ENCODE measurements at regions not wholly inside any gene's neighbourhood (a gene's known extent, or its start where the extent isn't known, plus 50 kb on each side); places are given as distances from the start of the nearest gene placed in this dataset.

DNA sequence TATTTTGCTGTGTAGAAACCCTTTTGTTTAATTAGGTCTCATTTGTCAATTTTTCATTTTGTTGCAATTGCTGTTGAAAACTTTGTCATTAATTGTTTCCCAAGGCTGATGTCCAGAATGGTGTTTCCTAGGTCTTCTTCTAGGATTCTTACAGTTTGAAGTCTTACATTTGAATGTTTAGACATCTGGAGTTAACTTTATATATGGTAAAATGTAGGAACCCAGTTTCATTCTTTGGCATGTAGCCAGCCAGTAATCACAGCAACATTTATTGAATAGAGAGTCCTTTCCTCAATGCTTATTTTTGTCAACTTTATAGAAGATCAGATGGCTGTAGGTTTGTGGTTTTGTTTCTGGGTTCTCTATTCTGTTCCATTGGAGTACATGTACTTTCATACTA, 1290.8 kb upstream of the CDH9 start:
- DNase-seq (ENCODE audit: low spot score) (no peak), ATAC-seq (no peak)
- Mint-ChIP-seq H3K27me3 (ENCODE audit: insufficient read depth, low read depth, poor library complexity) (peaks cover 1% of the 10 kb centered on the region), H3K9me3 (no peaks in the 10 kb centered on the region), H3K4me3 (no peak overlapping the region), H3K4me1 (no peaks in the 10 kb centered on the region), H3K36me3 (ENCODE audit: low read depth) (no peaks in the 10 kb centered on the region), H3K27ac (no peak overlapping the region)
- Histone ChIP-seq H3K27me3 (ENCODE audit: insufficient read depth) (no peaks in the 10 kb centered on the region), H3K4me1 (ENCODE audit: insufficient read depth) (no peaks in the 10 kb centered on the region), H3K4me3 (no peak overlapping the region), H3K36me3 (ENCODE audit: insufficient read depth) (no peaks in the 10 kb centered on the region), H3F3A (replicated peaks; ENCODE audit: low read depth) (no peaks in the 10 kb centered on the region), H4K20me1 (replicated peaks; ENCODE audit: insufficient read depth) (no peaks in the 10 kb centered on the region), H2AFZ (no peak overlapping the region), H3K27ac (ENCODE audit: low read depth) (no peak overlapping the region), H3K9me2 (ENCODE audit: insufficient read depth) (0 out of 2 replicates have a peak, but pooled peaks cover 3% of the 10 kb centered on the region), H3K4me2 (no peak overlapping the region), H3K79me2 (replicated peaks; ENCODE audit: insufficient read depth) (no peaks in the 10 kb centered on the region)
- TF ChIP-seq ZNF331 (CRISPR knock-in tag; IDR thresholded peaks at IDR 0.05; ENCODE audit: low read depth) (no peak), STAT1 (IDR thresholded peaks at IDR 0.05; ENCODE audit: unreplicated experiment) (no peak), NANOG (IDR thresholded peaks at IDR 0.05; ENCODE audit: borderline replicate concordance) (no peak), CREB1 (CRISPR knock-in tag; IDR thresholded peaks at IDR 0.05; ENCODE audit: low read depth) (no peak)

- Histone ChIP-seq H3K36me3 (ENCODE audit: insufficient read depth) (no peaks in the 10 kb centered on the region), H3K27me3 (ENCODE audit: insufficient read depth) (no peaks in the 10 kb centered on the region), H3K27ac (ENCODE audit: low read depth) (no peak overlapping the region), H3K4me1 (ENCODE audit: insufficient read depth) (no peaks in the 10 kb centered on the region), H3F3A (replicated peaks; ENCODE audit: low read depth) (no peaks in the 10 kb centered on the region), H3K4me2 (no peak overlapping the region), H2AFZ (no peak overlapping the region), H3K4me3 (no peak overlapping the region), H3K79me2 (replicated peaks; ENCODE audit: insufficient read depth) (no peaks in the 10 kb centered on the region), H4K20me1 (replicated peaks; ENCODE audit: insufficient read depth) (no peaks in the 10 kb centered on the region), H3K9me2 (ENCODE audit: insufficient read depth) (0 out of 2 replicates have a peak, but pooled peaks cover 3% of the 10 kb centered on the region)
- ATAC-seq = no peak
- H3K4me3 Mint-ChIP-seq = no peak overlapping the region
- DNase-seq (ENCODE audit: low spot score) = no peak
- H3K4me1 Mint-ChIP-seq = no peaks in the 10 kb centered on the region
- no peaks in the 10 kb centered on the region for H3K9me3 Mint-ChIP-seq
- H3K27ac Mint-ChIP-seq = no peak overlapping the region
- H3K27me3 Mint-ChIP-seq (ENCODE audit: insufficient read depth, low read depth, poor library complexity) = peaks cover 1% of the 10 kb centered on the region
- no peaks in the 10 kb centered on the region for H3K36me3 Mint-ChIP-seq (ENCODE audit: low read depth)
- TF ChIP-seq EZH2 (IDR thresholded peaks at IDR 0.05; ENCODE audit: low read depth, unreplicated experiment) = no peak
- TF ChIP-seq JUNB (IDR thresholded peaks at IDR 0.05; ENCODE audit: unreplicated experiment) = no peak
- no peak for TF ChIP-seq ZNF331 (CRISPR knock-in tag; IDR thresholded peaks at IDR 0.05; ENCODE audit: low read depth)
- no peak for TF ChIP-seq ETS1 (IDR thresholded peaks at IDR 0.05)
- TF ChIP-seq ZNF114 (CRISPR knock-in tag; IDR thresholded peaks at IDR 0.05) = no peak
- TF ChIP-seq, protein P1, sequence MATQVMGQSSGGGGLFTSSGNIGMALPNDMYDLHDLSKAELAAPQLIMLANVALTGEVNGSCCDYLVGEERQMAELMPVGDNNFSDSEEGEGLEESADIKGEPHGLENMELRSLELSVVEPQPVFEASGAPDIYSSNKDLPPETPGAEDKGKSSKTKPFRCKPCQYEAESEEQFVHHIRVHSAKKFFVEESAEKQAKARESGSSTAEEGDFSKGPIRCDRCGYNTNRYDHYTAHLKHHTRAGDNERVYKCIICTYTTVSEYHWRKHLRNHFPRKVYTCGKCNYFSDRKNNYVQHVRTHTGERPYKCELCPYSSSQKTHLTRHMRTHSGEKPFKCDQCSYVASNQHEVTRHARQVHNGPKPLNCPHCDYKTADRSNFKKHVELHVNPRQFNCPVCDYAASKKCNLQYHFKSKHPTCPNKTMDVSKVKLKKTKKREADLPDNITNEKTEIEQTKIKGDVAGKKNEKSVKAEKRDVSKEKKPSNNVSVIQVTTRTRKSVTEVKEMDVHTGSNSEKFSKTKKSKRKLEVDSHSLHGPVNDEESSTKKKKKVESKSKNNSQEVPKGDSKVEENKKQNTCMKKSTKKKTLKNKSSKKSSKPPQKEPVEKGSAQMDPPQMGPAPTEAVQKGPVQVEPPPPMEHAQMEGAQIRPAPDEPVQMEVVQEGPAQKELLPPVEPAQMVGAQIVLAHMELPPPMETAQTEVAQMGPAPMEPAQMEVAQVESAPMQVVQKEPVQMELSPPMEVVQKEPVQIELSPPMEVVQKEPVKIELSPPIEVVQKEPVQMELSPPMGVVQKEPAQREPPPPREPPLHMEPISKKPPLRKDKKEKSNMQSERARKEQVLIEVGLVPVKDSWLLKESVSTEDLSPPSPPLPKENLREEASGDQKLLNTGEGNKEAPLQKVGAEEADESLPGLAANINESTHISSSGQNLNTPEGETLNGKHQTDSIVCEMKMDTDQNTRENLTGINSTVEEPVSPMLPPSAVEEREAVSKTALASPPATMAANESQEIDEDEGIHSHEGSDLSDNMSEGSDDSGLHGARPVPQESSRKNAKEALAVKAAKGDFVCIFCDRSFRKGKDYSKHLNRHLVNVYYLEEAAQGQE (IDR thresholded peaks at IDR 0.05; ENCODE audit: unreplicated experiment) = no peak
- no peak for TF ChIP-seq NANOG (IDR thresholded peaks at IDR 0.05; ENCODE audit: borderline replicate concordance)
- no peak for TF ChIP-seq CREB1 (CRISPR knock-in tag; IDR thresholded peaks at IDR 0.05; ENCODE audit: low read depth)
- TF ChIP-seq, protein P2, sequence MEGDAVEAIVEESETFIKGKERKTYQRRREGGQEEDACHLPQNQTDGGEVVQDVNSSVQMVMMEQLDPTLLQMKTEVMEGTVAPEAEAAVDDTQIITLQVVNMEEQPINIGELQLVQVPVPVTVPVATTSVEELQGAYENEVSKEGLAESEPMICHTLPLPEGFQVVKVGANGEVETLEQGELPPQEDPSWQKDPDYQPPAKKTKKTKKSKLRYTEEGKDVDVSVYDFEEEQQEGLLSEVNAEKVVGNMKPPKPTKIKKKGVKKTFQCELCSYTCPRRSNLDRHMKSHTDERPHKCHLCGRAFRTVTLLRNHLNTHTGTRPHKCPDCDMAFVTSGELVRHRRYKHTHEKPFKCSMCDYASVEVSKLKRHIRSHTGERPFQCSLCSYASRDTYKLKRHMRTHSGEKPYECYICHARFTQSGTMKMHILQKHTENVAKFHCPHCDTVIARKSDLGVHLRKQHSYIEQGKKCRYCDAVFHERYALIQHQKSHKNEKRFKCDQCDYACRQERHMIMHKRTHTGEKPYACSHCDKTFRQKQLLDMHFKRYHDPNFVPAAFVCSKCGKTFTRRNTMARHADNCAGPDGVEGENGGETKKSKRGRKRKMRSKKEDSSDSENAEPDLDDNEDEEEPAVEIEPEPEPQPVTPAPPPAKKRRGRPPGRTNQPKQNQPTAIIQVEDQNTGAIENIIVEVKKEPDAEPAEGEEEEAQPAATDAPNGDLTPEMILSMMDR (conservative IDR thresholded peaks at IDR 0.05; ENCODE audit: low read depth in 2 of 2) = no peak
- no peak for TF ChIP-seq POLR2AphosphoS5 (IDR thresholded peaks at IDR 0.05; ENCODE audit: low read depth)
- TF ChIP-seq EZH2phosphoT487 (IDR thresholded peaks at IDR 0.05; ENCODE audit: unreplicated experiment) = no peak
Observed at GRCh38 chr5:28328681-28329080, 1290.3 kb upstream of the CDH9 start.

Data from GM23338 (cell line).